ENCODE measurements at regions not wholly inside any gene's neighbourhood (a gene's known extent, or its start where the extent isn't known, plus 50 kb on each side); places are given as distances from the start of the nearest gene placed in this dataset.

DNA sequence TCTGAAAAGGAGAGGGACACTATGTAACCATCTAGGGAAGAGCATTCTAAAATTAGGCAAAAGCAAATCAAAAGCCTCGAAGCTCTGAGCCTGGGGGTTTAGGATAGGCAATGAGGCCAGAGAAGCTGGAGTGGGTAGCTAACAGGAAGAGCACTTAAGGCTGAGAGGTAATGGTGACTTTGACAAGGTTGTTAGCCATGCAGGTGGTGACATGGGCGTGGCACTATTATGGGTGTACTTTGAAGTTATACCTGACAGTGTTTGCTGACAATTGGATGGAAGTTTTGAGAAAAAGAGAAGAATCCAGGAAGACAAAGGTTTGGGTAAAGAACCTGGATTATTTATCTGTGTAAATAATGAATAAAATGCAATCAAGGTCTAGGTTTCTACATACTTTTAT, 383.0 kb upstream of the SEMA3C start:
- Histone ChIP-seq H3K36me3 (ENCODE audit: control insufficient read depth in 2 of 2, extremely low read depth in 1 of 2, insufficient read depth in 2 of 2, low read length in 2 of 2) (no peaks in the 10 kb centered on the region), H4K20me1 (ENCODE audit: control insufficient read depth, extremely low read depth, insufficient read depth, low read length) (no peaks in the 10 kb centered on the region), H3K4me1 (ENCODE audit: control insufficient read depth, extremely low read depth, insufficient read depth, low read length) (peaks cover 22% of the 10 kb centered on the region), H3K9me3 (ENCODE audit: control insufficient read depth, low read depth, low read length) (no peaks in the 10 kb centered on the region), H3K27ac (ENCODE audit: control insufficient read depth, insufficient read depth, low read length) (no peak overlapping the region), H3K27me3 (ENCODE audit: control insufficient read depth, extremely low read depth, insufficient read depth, low read length) (no peaks in the 10 kb centered on the region), H3K79me2 (ENCODE audit: control insufficient read depth, insufficient read depth, low read length) (no peaks in the 10 kb centered on the region), H2AFZ (ENCODE audit: control insufficient read depth, low read length) (no peak overlapping the region), H3K9ac (ENCODE audit: control insufficient read depth, extremely low read depth, insufficient read depth, low read length) (no peak overlapping the region), H3K4me2 (ENCODE audit: control insufficient read depth, extremely low read depth, insufficient read depth, low read depth, low read length) (no peak overlapping the region), H3K4me3 (ENCODE audit: control insufficient read depth in 2 of 3, extremely low read depth in 1 of 3, insufficient read depth in 2 of 3, low read depth in 1 of 3, low read length in 3 of 3) (no peak overlapping the region), H3K9me1 (ENCODE audit: control insufficient read depth, extremely low read depth, insufficient read depth, low read length) (no peaks in the 10 kb centered on the region)
- DNase-seq (ENCODE audit: low read depth, low spot score) (no peak), FAIRE-seq (no peak)
- dilution Hi-C loops (cut with MboI; ENCODE audit: extremely low pct_ligation_motif_present, low sequenced_read_pairs) = no loop called here
- TF ChIP-seq, protein P1, sequence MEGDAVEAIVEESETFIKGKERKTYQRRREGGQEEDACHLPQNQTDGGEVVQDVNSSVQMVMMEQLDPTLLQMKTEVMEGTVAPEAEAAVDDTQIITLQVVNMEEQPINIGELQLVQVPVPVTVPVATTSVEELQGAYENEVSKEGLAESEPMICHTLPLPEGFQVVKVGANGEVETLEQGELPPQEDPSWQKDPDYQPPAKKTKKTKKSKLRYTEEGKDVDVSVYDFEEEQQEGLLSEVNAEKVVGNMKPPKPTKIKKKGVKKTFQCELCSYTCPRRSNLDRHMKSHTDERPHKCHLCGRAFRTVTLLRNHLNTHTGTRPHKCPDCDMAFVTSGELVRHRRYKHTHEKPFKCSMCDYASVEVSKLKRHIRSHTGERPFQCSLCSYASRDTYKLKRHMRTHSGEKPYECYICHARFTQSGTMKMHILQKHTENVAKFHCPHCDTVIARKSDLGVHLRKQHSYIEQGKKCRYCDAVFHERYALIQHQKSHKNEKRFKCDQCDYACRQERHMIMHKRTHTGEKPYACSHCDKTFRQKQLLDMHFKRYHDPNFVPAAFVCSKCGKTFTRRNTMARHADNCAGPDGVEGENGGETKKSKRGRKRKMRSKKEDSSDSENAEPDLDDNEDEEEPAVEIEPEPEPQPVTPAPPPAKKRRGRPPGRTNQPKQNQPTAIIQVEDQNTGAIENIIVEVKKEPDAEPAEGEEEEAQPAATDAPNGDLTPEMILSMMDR (optimal IDR thresholded peaks at IDR 0.05 in 1 of 3, IDR thresholded peaks at IDR 0.05 in 1 of 3, conservative IDR thresholded peaks at IDR 0.05 in 1 of 3; ENCODE audit: extremely low read depth in 1 of 3, insufficient read depth in 2 of 3, low read length in 3 of 3) = no peak

DNA sequence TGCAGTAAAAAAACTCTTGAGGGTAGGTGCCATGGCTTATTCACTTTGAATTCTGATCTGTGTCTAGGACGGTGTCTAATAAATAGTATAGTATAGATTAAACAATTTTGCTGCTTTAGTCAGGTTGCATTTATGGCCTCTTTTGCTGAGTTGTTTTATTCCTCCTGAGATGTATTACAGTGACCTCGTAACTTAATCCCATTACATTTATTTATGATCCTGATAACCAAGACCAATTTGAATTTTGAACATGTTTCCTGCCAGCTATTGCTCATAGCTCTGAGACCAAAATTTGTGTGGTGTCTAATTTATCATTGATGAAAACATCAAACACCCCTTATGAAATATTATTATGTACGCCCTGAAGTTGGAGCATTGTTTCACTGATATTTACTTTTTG, 381.9 kb upstream of the SEMA3C start:
- no peaks in the 10 kb centered on the region for H3K36me3 ChIP-seq (ENCODE audit: control insufficient read depth in 2 of 2, extremely low read depth in 1 of 2, insufficient read depth in 2 of 2, low read length in 2 of 2)
- no peaks in the 10 kb centered on the region for H3K9me1 ChIP-seq (ENCODE audit: control insufficient read depth, extremely low read depth, insufficient read depth, low read length)
- peaks cover 22% of the 10 kb centered on the region for H3K4me1 ChIP-seq (ENCODE audit: control insufficient read depth, extremely low read depth, insufficient read depth, low read length)
- dilution Hi-C loops (cut with MboI; ENCODE audit: extremely low pct_ligation_motif_present, low sequenced_read_pairs) = no loop called here
- no peak overlapping the region for H2AFZ ChIP-seq (ENCODE audit: control insufficient read depth, low read length)
- no peak overlapping the region for H3K9ac ChIP-seq (ENCODE audit: control insufficient read depth, extremely low read depth, insufficient read depth, low read length)
- no peak for DNase-seq (ENCODE audit: low read depth, low spot score)
- TF ChIP-seq, protein P1 (optimal IDR thresholded peaks at IDR 0.05 in 1 of 3, IDR thresholded peaks at IDR 0.05 in 1 of 3, conservative IDR thresholded peaks at IDR 0.05 in 1 of 3; ENCODE audit: extremely low read depth in 1 of 3, insufficient read depth in 2 of 3, low read length in 3 of 3) = no peak
- TF ChIP-seq EZH2 (IDR thresholded peaks at IDR 0.05; ENCODE audit: low read length) = no peak
- H3K27ac ChIP-seq (ENCODE audit: control insufficient read depth, insufficient read depth, low read length) = no peak overlapping the region
- no peaks in the 10 kb centered on the region for H3K9me3 ChIP-seq (ENCODE audit: control insufficient read depth, low read depth, low read length)
- no peaks in the 10 kb centered on the region for H3K27me3 ChIP-seq (ENCODE audit: control insufficient read depth, extremely low read depth, insufficient read depth, low read length)
- no peak for FAIRE-seq
- no peaks in the 10 kb centered on the region for H3K79me2 ChIP-seq (ENCODE audit: control insufficient read depth, insufficient read depth, low read length)
- H3K4me2 ChIP-seq (ENCODE audit: control insufficient read depth, extremely low read depth, insufficient read depth, low read depth, low read length) = no peak overlapping the region
- H4K20me1 ChIP-seq (ENCODE audit: control insufficient read depth, extremely low read depth, insufficient read depth, low read length) = no peaks in the 10 kb centered on the region
- H3K4me3 ChIP-seq (ENCODE audit: control insufficient read depth in 2 of 3, extremely low read depth in 1 of 3, insufficient read depth in 2 of 3, low read depth in 1 of 3, low read length in 3 of 3) = no peak overlapping the region
